BLaER1 (cell line): ENCODE measurements at regions not wholly inside any gene's neighbourhood (a gene's known extent, or its start where the extent isn't known, plus 50 kb on each side); places are given as distances from the start of the nearest gene placed in this dataset.
A peak's percentile ranks its signal among the peaks of the same experiment; 100 is the strongest.

Source experiments
- H3K27ac ChIP-seq: shearing (Covaris generic); formaldehyde crosslinking; 2 replicates; pipeline ENCODE4 v1.8.1; 2022
- H3K27me3 ChIP-seq: shearing (Covaris generic); formaldehyde crosslinking; 2 replicates; pipeline ENCODE4 v1.8.1; 2022
- H3K36me3 ChIP-seq: shearing (Covaris generic); formaldehyde crosslinking; 2 replicates; pipeline ENCODE4 v1.8.1; 2022
- H3K4me1 ChIP-seq: shearing (Covaris generic); formaldehyde crosslinking; 2 replicates; pipeline ENCODE4 v1.8.1; 2022
- H3K4me2 ChIP-seq: shearing (Covaris generic); formaldehyde crosslinking; 2 replicates; pipeline ENCODE4 v1.8.1; 2022
- H3K4me3 ChIP-seq: shearing (Covaris generic); formaldehyde crosslinking; 2 replicates; pipeline ENCODE4 v1.8.1; 2022
- H3K9ac ChIP-seq: shearing (Covaris generic); formaldehyde crosslinking; 2 replicates; pipeline ENCODE4 v1.8.1; 2022
- H3K9me3 ChIP-seq: shearing (Covaris generic); formaldehyde crosslinking; 2 replicates; pipeline ENCODE4 v1.8.1; 2022
- H4K20me1 ChIP-seq: shearing (Covaris generic); formaldehyde crosslinking; 2 replicates; pipeline ENCODE4 v1.8.1; 2022
- Cebpa-rat ChIP-seq: shearing (Covaris generic); IDR thresholded peaks from 2 replicates; pipeline ENCODE4 v1.8.1; 2022

DNA sequence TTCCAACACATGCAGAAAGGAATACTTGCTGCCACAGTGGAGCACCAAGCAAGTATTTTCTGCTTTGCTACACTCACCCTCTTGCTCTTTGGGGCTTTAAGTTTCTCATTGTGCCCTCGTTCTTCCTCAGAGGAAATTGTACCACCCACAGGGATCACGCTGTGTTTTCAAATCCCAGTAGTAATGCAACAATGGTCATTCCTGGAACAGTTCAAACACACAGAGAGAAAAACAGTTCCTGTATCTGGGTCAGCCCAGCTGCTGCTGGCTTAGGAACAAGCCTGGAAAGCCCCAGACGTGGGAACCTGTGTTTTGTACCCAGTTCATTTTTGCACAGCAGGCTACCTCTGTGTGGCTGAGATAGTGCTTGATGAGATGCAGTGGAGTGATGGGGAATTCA lies 907.8 kb downstream of the STPG2 start:
- no peak overlapping the region for H3K9ac ChIP-seq
- no peaks in the 10 kb centered on the region for H3K36me3 ChIP-seq
- H3K4me1 ChIP-seq, result peaks cover 13% of the 10 kb centered on the region
- H3K27me3 ChIP-seq, result no peaks in the 10 kb centered on the region
- TF ChIP-seq Cebpa-rat, result no peak
- H3K4me3 ChIP-seq, result no peak overlapping the region
- H3K4me2 ChIP-seq, result no peak overlapping the region
- H4K20me1 ChIP-seq, result no peaks in the 10 kb centered on the region
- no peaks in the 10 kb centered on the region for H3K9me3 ChIP-seq
- no peak overlapping the region for H3K27ac ChIP-seq

DNA sequence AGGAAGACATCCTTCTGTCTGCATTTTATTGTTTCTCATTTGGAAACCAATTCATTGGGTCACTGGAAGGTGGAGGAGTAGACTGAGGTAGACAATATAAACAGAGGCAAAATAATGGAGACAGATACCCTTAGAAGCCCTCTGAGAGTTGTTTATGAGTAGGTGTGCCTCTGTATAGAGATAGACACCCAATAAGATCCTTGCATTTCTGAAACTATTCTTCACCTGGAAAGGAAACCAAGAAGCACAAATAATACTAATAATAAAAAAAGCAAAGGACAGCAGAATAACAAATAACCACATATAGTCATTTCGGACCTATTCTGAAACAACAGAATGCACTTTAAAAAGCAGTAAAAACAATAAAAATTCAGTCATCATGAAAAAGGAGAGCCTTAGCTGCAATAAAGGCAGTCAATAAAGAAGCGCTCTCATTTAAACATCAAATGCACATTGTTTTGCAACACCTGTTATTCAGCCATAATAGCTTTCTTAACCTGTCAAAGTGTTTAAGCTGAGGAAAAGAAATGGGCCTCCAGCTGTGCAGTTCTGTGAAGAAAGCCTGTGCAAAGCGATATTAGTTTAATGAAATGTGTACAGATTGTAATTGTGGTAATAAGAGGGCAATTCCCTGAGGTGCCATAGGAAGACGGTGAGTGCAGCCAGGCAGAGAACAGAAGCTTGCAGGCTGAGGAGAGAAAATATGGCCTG lies 904.2 kb downstream of the STPG2 start:
- peak overlapping the region; percentile 35 for H3K4me2 ChIP-seq
- TF ChIP-seq Cebpa-rat, result no peak
- no peak overlapping the region for H3K4me3 ChIP-seq

DNA sequence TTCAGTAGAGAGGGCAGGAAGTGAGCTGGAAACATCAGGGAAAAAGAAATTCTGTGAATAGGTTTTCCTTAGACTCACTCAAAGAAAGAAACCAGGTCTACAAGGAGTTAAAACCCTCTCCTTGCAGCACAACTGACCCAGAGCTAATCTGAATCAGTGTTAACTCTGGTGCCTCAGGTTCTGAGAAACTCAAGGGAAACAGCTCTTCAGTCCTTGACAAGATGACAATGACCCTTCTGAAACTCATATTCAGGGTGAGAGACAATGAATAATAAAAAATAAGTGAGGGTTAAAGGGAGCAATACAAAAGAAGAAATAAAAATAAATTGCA lies 903.6 kb downstream of the STPG2 start:
- H3K4me3 ChIP-seq, result no peak overlapping the region
- no peaks in the 10 kb centered on the region for H3K9me3 ChIP-seq
- H4K20me1 ChIP-seq, result no peaks in the 10 kb centered on the region
- H3K36me3 ChIP-seq, result no peaks in the 10 kb centered on the region
- peaks cover 13% of the 10 kb centered on the region for H3K4me1 ChIP-seq
- no peaks in the 10 kb centered on the region for H3K27me3 ChIP-seq
- no peak for TF ChIP-seq Cebpa-rat
- H3K4me2 ChIP-seq, result peak overlapping the region; percentile 35
- H3K27ac ChIP-seq, result no peak overlapping the region
- no peak overlapping the region for H3K9ac ChIP-seq

More for the DNA sequence above, 904.2 kb downstream of the STPG2 start:
- Histone ChIP-seq H3K36me3 (no peaks in the 10 kb centered on the region), H3K9ac (no peak overlapping the region), H3K4me1 (peaks cover 13% of the 10 kb centered on the region), H3K27ac (no peak overlapping the region), H4K20me1 (no peaks in the 10 kb centered on the region), H3K9me3 (no peaks in the 10 kb centered on the region), H3K27me3 (no peaks in the 10 kb centered on the region)

DNA sequence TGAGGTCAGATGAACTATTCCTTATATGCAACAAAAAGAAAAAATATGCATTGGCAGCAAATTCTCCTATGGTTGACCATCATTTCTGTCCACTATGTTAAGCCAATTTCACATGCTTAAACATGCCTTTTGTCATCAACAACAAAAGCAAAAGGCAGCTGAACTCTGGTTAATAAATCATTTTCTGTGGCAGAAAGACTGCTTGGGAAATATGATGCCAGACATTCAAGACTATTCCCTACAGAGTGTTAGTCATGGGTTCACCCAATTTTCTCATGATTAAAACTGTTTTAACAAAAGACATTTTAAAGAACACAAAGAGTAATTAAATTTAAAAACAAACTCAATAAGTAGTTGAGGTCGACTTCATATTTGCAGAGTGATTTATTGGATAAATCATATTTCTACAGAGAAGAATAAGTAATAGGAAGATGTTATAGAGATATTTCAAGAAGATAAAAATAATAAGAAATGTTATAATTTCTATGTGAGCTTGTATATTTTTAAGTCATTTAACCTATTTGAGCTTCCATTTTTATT lies 890.6 kb downstream of the STPG2 start:
- H3K4me1 ChIP-seq, result no peaks in the 10 kb centered on the region
- H3K4me3 ChIP-seq, result no peak overlapping the region
- H3K9ac ChIP-seq, result no peak overlapping the region
- TF ChIP-seq Cebpa-rat, result no peak
- no peaks in the 10 kb centered on the region for H3K9me3 ChIP-seq
- no peaks in the 10 kb centered on the region for H3K36me3 ChIP-seq
- H4K20me1 ChIP-seq, result no peaks in the 10 kb centered on the region
- H3K27ac ChIP-seq, result no peak overlapping the region
- H3K27me3 ChIP-seq, result no peaks in the 10 kb centered on the region
- H3K4me2 ChIP-seq, result no peak overlapping the region

GRCh38 chr4:97262769-97263168 lies 880.5 kb downstream of the STPG2 start:
- H3K9ac ChIP-seq, result no peak overlapping the region
- H3K27me3 ChIP-seq, result no peaks in the 10 kb centered on the region
- no peak overlapping the region for H3K27ac ChIP-seq
- H4K20me1 ChIP-seq, result no peaks in the 10 kb centered on the region
- no peaks in the 10 kb centered on the region for H3K4me1 ChIP-seq
- no peak overlapping the region for H3K4me2 ChIP-seq
- H3K36me3 ChIP-seq, result no peaks in the 10 kb centered on the region
- TF ChIP-seq Cebpa-rat, result no peak
- H3K9me3 ChIP-seq, result no peaks in the 10 kb centered on the region
- no peak overlapping the region for H3K4me3 ChIP-seq

DNA sequence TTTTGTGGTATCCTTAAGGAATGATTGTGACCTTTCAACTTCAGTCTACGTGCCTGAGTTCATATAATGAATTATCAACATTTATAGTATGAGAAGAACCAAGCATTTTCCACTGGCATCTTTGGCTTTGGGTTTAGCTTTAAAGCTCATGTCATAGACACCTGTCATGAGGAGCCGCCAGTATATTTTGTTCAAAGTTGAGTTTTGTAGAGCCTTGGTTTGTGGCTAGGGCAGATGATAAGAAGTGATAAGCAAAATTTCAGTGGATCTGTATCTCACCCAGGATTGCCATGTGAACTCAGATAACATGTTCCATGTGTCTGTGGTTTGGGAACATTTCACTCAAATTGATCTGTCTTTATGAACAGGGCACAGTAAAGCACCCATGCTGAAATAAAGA lies 873.2 kb downstream of the STPG2 start:
- H3K4me2 ChIP-seq, result no peak overlapping the region
- no peaks in the 10 kb centered on the region for H3K27me3 ChIP-seq
- no peak overlapping the region for H3K27ac ChIP-seq
- no peaks in the 10 kb centered on the region for H3K4me1 ChIP-seq
- H4K20me1 ChIP-seq, result no peaks in the 10 kb centered on the region
- no peaks in the 10 kb centered on the region for H3K36me3 ChIP-seq
- H3K9ac ChIP-seq, result no peak overlapping the region
- no peak overlapping the region for H3K4me3 ChIP-seq
- TF ChIP-seq Cebpa-rat, result no peak
- H3K9me3 ChIP-seq, result no peaks in the 10 kb centered on the region

- H3K9ac ChIP-seq, result no peak overlapping the region
- no peaks in the 10 kb centered on the region for H3K27me3 ChIP-seq
- no peak overlapping the region for H3K4me3 ChIP-seq
- no peaks in the 10 kb centered on the region for H3K36me3 ChIP-seq
- no peaks in the 10 kb centered on the region for H3K4me1 ChIP-seq
- no peaks in the 10 kb centered on the region for H4K20me1 ChIP-seq
- H3K4me2 ChIP-seq, result no peak overlapping the region
- H3K27ac ChIP-seq, result no peak overlapping the region
- H3K9me3 ChIP-seq, result no peaks in the 10 kb centered on the region
- TF ChIP-seq Cebpa-rat, result no peak
These were observed 863.9 kb downstream of the STPG2 start for GRCh38 chr4:97279391-97279790.

GRCh38 chr4:97300561-97300960 lies 842.7 kb downstream of the STPG2 start:
- TF ChIP-seq Cebpa-rat, result no peak
- Histone ChIP-seq H3K4me3 (no peak overlapping the region), H3K27me3 (no peaks in the 10 kb centered on the region), H3K9me3 (peaks cover 13% of the 10 kb centered on the region), H3K4me1 (no peaks in the 10 kb centered on the region), H4K20me1 (no peaks in the 10 kb centered on the region), H3K9ac (no peak overlapping the region), H3K4me2 (no peak overlapping the region), H3K27ac (no peak overlapping the region), H3K36me3 (no peaks in the 10 kb centered on the region)

GRCh38 chr4:97305351-97305750 lies 837.9 kb downstream of the STPG2 start:
- H3K4me2 ChIP-seq, result no peak overlapping the region
- H3K9me3 ChIP-seq, result peaks cover 11% of the 10 kb centered on the region
- H3K27me3 ChIP-seq, result no peaks in the 10 kb centered on the region
- no peak overlapping the region for H3K9ac ChIP-seq
- H3K27ac ChIP-seq, result no peak overlapping the region
- H4K20me1 ChIP-seq, result no peaks in the 10 kb centered on the region
- no peaks in the 10 kb centered on the region for H3K36me3 ChIP-seq
- no peak for TF ChIP-seq Cebpa-rat
- H3K4me3 ChIP-seq, result no peak overlapping the region
- H3K4me1 ChIP-seq, result no peaks in the 10 kb centered on the region

GRCh38 chr4:97309121-97309520 lies 834.2 kb downstream of the STPG2 start:
- Histone ChIP-seq H3K9ac (no peak overlapping the region), H3K9me3 (no peaks in the 10 kb centered on the region), H4K20me1 (no peaks in the 10 kb centered on the region), H3K4me3 (no peak overlapping the region), H3K27me3 (no peaks in the 10 kb centered on the region), H3K36me3 (no peaks in the 10 kb centered on the region), H3K4me2 (no peak overlapping the region), H3K4me1 (no peaks in the 10 kb centered on the region), H3K27ac (no peak overlapping the region)
- no peak for TF ChIP-seq Cebpa-rat

GRCh38 chr4:97317201-97317600 lies 826.1 kb downstream of the STPG2 start:
- no peaks in the 10 kb centered on the region for H3K36me3 ChIP-seq

More at GRCh38 chr4:97317201-97317600, 826.1 kb downstream of the STPG2 start:
- Histone ChIP-seq H3K9ac (no peak overlapping the region), H3K27ac (no peak overlapping the region), H3K4me1 (no peaks in the 10 kb centered on the region), H4K20me1 (no peaks in the 10 kb centered on the region), H3K9me3 (no peaks in the 10 kb centered on the region), H3K4me2 (no peak overlapping the region), H3K27me3 (no peaks in the 10 kb centered on the region), H3K4me3 (no peak overlapping the region)
- TF ChIP-seq Cebpa-rat, result no peak
